GM12891 (cell line): ENCODE measurements at regions not wholly inside any gene's neighbourhood (a gene's known extent, or its start where the extent isn't known, plus 50 kb on each side); places are given as distances from the start of the nearest gene placed in this dataset.

Experiments
- PAX5 ChIP-seq: IDR thresholded peaks from 2 replicates; pipeline ENCODE4 v1.6.1; 2011; ENCODE audit warnings: low read length, moderate library complexity, mild to moderate bottlenecking; ENCODE audit not compliant: insufficient read depth, severe bottlenecking
- POLR2A ChIP-seq: IDR thresholded peaks from 2 replicates; pipeline ENCODE4 v1.6.1; 2011; ENCODE audit warnings: low read depth, low read length, control low read depth
- POLR2AphosphoS5 ChIP-seq: IDR thresholded peaks from 2 replicates; pipeline ENCODE4 v1.6.1; 2011; ENCODE audit warnings: low read depth, low read length, control low read depth
- POU2F2 ChIP-seq: IDR thresholded peaks from 2 replicates; pipeline ENCODE4 v1.6.1; 2011; ENCODE audit warnings: low read depth, mild to moderate bottlenecking, control low read depth, low read length, moderate library complexity
- SPI1 ChIP-seq: IDR thresholded peaks from 2 replicates; pipeline ENCODE4 v1.6.1; 2011; ENCODE audit warnings: low read depth, low read length, control low read depth
- TAF1 ChIP-seq: IDR thresholded peaks from 2 replicates; pipeline ENCODE4 v1.6.1; 2011; ENCODE audit warnings: low read depth, low read length, control low read depth

GRCh38 chr4:28565396-28565795 lies 1704.8 kb downstream of the STIM2 start:
- TF ChIP-seq TAF1 = no peak
- TF ChIP-seq POLR2A = no peak
- TF ChIP-seq POLR2AphosphoS5 = no peak
- no peak for TF ChIP-seq SPI1
- TF ChIP-seq PAX5 = no peak
- TF ChIP-seq POU2F2 = no peak
